PC-3 (cell line): ENCODE measurements at regions not wholly inside any gene's neighbourhood (a gene's known extent, or its start where the extent isn't known, plus 50 kb on each side); places are given as distances from the start of the nearest gene placed in this dataset.

Experiments
- ATAC-seq: fragments of 200-7000 bp; cut with Tn5 transposase; 2 replicates; pipeline ENCODE4 v1.9.1; 2020; ENCODE audit warnings: mild to moderate bottlenecking, moderate library complexity
- BruUV-seq: library from RNA; stranded (reverse); fragments of 400-500 nt; replicated peaks from 2 replicates; lab custom pipeline; 2021; lab: Mats Ljungman, UMichigan
- CTCF ChIA-PET: fragments of 300-600 bp; sonication (Branson Sonifier 250); formaldehyde crosslinking; loops from one replicate; lab custom pipeline; 2022; ENCODE audit warnings: antibody characterized with exemption; lab: Charles Lee
- POLR2A ChIA-PET: fragments of 300-600 bp; sonication (Branson Sonifier 250); formaldehyde crosslinking; loops from one replicate; lab custom pipeline; 2022; ENCODE audit warnings: antibody characterized with exemption; ENCODE audit not compliant: unreplicated experiment; lab: Charles Lee
- DNase-seq: peaks from one replicate; pipeline ENCODE4 v3.0.0-alpha.2; 2015
- H2AFZ ChIP-seq: fragments of 300-600 bp; sonication (generic); 2 replicates; pipeline ENCODE4 v1.6.0; 2016; ENCODE audit warnings: antibody characterized with exemption, low read length
- H3F3A ChIP-seq: fragments of 300-600 bp; sonication (generic); one replicate; pipeline ENCODE4 v1.6.0; 2017; ENCODE audit warnings: antibody characterized with exemption, low read length, control low read depth, mild to moderate bottlenecking; ENCODE audit not compliant: unreplicated experiment
- H3K27ac ChIP-seq: fragments of 300-600 bp; sonication (generic); 2 replicates; pipeline ENCODE4 v1.5.1; 2016; ENCODE audit warnings: mild to moderate bottlenecking, low read length
- H3K27me3 ChIP-seq: fragments of 300-600 bp; sonication (generic); 2 replicates; pipeline ENCODE4 v1.6.1; 2016; ENCODE audit warnings: low read length, mixed read lengths
- H3K36me3 ChIP-seq: fragments of 300-600 bp; sonication (generic); 2 replicates; pipeline ENCODE4 v1.6.1; 2016; ENCODE audit warnings: low read depth, mixed run types, low read length, mixed read lengths
- H3K4me1 ChIP-seq: fragments of 300-600 bp; sonication (generic); 2 replicates; pipeline ENCODE4 v1.5.1; 2016; ENCODE audit warnings: low read length; ENCODE audit not compliant: insufficient read depth
- H3K4me2 ChIP-seq: fragments of 300-600 bp; sonication (generic); 2 replicates; pipeline ENCODE4 v1.6.0; 2016; ENCODE audit warnings: low read length
- H3K4me3 ChIP-seq: fragments of 300-600 bp; sonication (generic); 2 replicates; pipeline ENCODE4 v1.5.1; 2016; ENCODE audit warnings: mild to moderate bottlenecking, low read length, mixed read lengths
- H3K79me2 ChIP-seq: fragments of 300-600 bp; sonication (generic); 2 replicates; pipeline ENCODE4 v1.6.1; 2017; ENCODE audit warnings: low read length, mixed read lengths
- H3K9ac ChIP-seq: fragments of 300-600 bp; sonication (generic); 2 replicates; pipeline ENCODE4 v1.6.0; 2016; ENCODE audit warnings: mild to moderate bottlenecking, low read length
- H3K9me2 ChIP-seq: fragments of 300-600 bp; sonication (generic); replicated peaks from 2 replicates; pipeline ENCODE4 v1.6.1; 2016; ENCODE audit warnings: mixed run types, low read length, mixed read lengths
- H3K9me3 ChIP-seq: fragments of 300-600 bp; sonication (generic); 2 replicates; pipeline ENCODE4 v1.6.1; 2016; ENCODE audit warnings: low read length, mixed read lengths
- H4K20me1 ChIP-seq: fragments of 300-600 bp; sonication (generic); 2 replicates; pipeline ENCODE4 v1.6.1; 2016; ENCODE audit warnings: low read length, mixed read lengths
- CTCF ChIP-seq: fragments of 300-600 bp; sonication (generic); conservative IDR thresholded peaks from 2 replicates; pipeline ENCODE4 v1.5.1; 2017; ENCODE audit warnings: antibody characterized with exemption, low read depth, mild to moderate bottlenecking, low read length
- EZH2 ChIP-seq: fragments of 300-600 bp; sonication (generic); IDR thresholded peaks from one replicate; pipeline ENCODE4 v1.6.1; 2017; ENCODE audit warnings: antibody characterized with exemption, mild to moderate bottlenecking, low read length; ENCODE audit not compliant: unreplicated experiment
- EZH2phosphoT487 ChIP-seq: fragments of 300-600 bp; sonication (generic); IDR thresholded peaks from 2 replicates; pipeline ENCODE4 v1.6.1; 2018; ENCODE audit warnings: mild to moderate bottlenecking, antibody characterized with exemption, low read length, borderline replicate concordance
- intact Hi-C: fragments of 100-400 bp; cut with micrococcal nuclease; formaldehyde crosslinking; loops from 2 replicates; pipeline ENCODE4 v1.9.0; 2023

DNA sequence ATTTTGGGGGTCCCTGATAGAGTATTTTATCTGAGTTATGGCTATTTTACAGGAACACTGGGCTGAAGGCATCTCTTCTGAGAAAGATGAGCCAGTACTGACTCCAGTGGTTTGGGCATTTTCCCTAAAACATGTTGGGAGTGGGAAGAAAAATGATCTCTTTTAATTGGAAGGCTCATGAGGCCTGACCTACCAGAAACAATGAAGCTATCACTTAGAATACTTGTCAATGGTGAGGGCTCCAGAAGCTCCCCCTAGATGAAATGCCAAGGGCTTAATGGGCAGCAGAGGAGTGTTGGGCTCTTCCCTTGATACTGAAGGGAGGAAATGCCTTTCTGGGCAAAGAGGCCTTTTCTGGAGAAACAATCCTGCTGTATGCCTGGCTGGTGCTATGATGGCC is 63.5 kb upstream of the BDNF start:
- H3K9me2 ChIP-seq, result no peaks in the 10 kb centered on the region
- ATAC-seq (no peak), DNase-seq (no peak)
- no peaks in the 10 kb centered on the region for H3K36me3 ChIP-seq
- H3K4me3 ChIP-seq, result no peak overlapping the region
- no peaks in the 10 kb centered on the region for H3K27me3 ChIP-seq
- no peaks in the 10 kb centered on the region for H3F3A ChIP-seq
- H3K27ac ChIP-seq, result no peak overlapping the region
- no peak overlapping the region for H2AFZ ChIP-seq
- no TSS peak for BruUV-seq
- no peaks in the 10 kb centered on the region for H3K4me1 ChIP-seq
- ChIA-PET POLR2A (no interaction called here), CTCF (no interaction called here)
- no peaks in the 10 kb centered on the region for H4K20me1 ChIP-seq
- H3K9me3 ChIP-seq, result no peaks in the 10 kb centered on the region
- intact Hi-C loops, result no loop called here
- no peak overlapping the region for H3K9ac ChIP-seq
- TF ChIP-seq EZH2 (no peak), EZH2phosphoT487 (no peak), CTCF (no peak)
- H3K4me2 ChIP-seq, result no peak overlapping the region
- H3K79me2 ChIP-seq, result no peaks in the 10 kb centered on the region

- BruUV-seq, result no TSS peak
These were observed 61.1 kb upstream of the BDNF start for GRCh38 chr11:27761356-27761755.

More at GRCh38 chr11:27761356-27761755, 61.1 kb upstream of the BDNF start:
- no peak overlapping the region for H3K4me2 ChIP-seq
- intact Hi-C loops, result no loop called here
- ChIA-PET POLR2A (no interaction called here), CTCF (interaction anchor here (0.6 kb wide), 1 partner anchor 97 kb away, joined by 3 read pairs; no protein-coding TSS in a partner anchor)
- H3K9ac ChIP-seq, result no peak overlapping the region
- 0 out of 2 replicates have a peak, but pooled peaks cover 4% of the 10 kb centered on the region for H3K4me1 ChIP-seq
- H3K9me3 ChIP-seq, result no peaks in the 10 kb centered on the region
- H3K4me3 ChIP-seq, result no peak overlapping the region
- TF ChIP-seq EZH2phosphoT487 (no peak), CTCF (no peak), EZH2 (no peak)
- H2AFZ ChIP-seq, result no peak overlapping the region
- H3K27me3 ChIP-seq, result no peaks in the 10 kb centered on the region
- no peaks in the 10 kb centered on the region for H3K9me2 ChIP-seq
- H4K20me1 ChIP-seq, result no peaks in the 10 kb centered on the region
- DNase-seq (no peak), ATAC-seq (no peak)
- no peak overlapping the region for H3K27ac ChIP-seq
- H3K36me3 ChIP-seq, result no peaks in the 10 kb centered on the region
- no peaks in the 10 kb centered on the region for H3K79me2 ChIP-seq
- H3F3A ChIP-seq, result no peaks in the 10 kb centered on the region
